Skin epidermis (tissue), 12 donors: ENCODE measurements at regions not wholly inside any gene's neighbourhood (a gene's known extent, or its start where the extent isn't known, plus 50 kb on each side); places are given as distances from the start of the nearest gene placed in this dataset.

Experiments
- H3K27ac ChIP-seq, 21 experiments: fragments of 200-600 bp; sonication (generic) in 11 of 21; one replicate each; pipeline ENCODE4 v1.5.0; 2020; ENCODE audit warnings: mild to moderate bottlenecking in 3 of 21, inconsistent platforms in 2 of 21, moderate library complexity in 2 of 21
- H3K4me3 ChIP-seq, 7 experiments: fragments of 200-600 bp; sonication (generic) in 2 of 7; one replicate each; pipeline ENCODE4 v1.5.0; 2020; ENCODE audit warnings: inconsistent platforms in 2 of 7, mild to moderate bottlenecking in 2 of 7, moderate library complexity in 1 of 7

DNA sequence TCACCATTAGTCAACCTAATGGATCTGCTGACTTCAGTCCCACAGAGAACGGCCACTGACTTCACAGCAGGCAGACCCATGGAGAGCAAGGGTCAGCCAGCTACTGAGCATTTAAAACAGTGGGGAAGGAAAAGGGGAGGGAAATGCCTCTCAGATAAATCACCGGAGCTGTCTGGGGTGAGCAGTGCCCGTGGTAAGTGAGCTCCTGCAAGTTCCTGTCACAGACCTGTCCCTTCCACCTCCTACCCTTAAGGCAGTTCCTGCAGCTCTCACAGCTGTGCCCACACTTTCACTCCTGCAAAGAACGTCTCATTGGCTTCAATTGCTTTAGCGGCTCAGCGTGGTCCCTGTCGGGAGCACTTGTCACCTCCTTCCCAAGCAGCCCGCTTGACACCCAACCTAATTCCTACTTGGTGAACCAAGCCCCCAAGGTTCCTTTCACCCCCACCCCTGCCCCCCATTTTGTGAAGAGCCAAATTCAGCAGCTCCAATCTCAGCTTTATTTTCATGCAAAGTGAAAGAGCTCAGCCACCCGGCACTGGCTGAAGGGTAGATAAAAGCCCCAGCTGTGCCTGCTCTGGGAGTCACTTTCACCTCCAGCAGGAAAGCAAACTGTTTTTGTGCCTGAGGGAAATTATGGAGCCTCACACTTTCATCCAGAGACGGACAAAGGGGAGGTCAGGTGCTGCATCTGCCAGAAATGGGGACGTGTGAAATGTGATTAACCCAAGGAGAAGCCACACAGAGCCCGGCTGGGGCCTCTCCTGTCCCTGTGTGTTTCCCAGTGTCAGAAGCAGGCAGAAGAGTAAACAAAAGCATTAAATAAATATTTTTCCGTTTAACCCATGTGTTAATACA is 306.2 kb downstream of the TTLL7 start:
- H3K27ac ChIP-seq = peak overlapping the region in 8 of 21 experiments; percentile 7 to 81 (median 42)
- H3K4me3 ChIP-seq = peak overlapping the region in 5 of 7 experiments; percentile 1 to 30 (median 11)

DNA sequence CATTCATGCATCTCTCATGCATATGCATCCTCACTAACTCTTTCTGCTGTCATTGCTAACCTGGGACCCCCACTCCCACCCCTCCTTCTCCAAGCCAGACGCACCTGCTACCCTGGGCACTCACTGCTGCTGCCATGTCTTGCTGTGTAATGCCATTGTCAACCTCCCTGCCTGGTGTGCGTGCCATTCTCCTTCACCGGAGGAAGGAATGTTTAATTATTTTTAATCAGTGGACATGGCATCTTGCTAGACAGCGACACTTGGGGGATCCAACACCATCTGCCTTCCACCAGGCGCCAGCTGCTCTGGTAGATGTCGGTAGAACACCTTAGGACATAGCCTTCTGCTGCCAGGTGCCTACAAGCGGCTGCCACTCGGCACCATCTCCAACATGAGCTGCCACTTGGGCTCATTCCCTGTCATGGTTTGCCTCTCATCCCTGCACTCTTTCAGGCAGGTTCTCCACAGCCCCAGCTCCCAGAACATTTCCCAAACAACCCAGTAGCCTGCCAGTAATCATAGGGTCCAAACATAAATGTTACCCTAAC is 306.9 kb downstream of the TTLL7 start:
- Histone ChIP-seq H3K27ac (no peak overlapping the region), H3K4me3 (no peak overlapping the region)

DNA sequence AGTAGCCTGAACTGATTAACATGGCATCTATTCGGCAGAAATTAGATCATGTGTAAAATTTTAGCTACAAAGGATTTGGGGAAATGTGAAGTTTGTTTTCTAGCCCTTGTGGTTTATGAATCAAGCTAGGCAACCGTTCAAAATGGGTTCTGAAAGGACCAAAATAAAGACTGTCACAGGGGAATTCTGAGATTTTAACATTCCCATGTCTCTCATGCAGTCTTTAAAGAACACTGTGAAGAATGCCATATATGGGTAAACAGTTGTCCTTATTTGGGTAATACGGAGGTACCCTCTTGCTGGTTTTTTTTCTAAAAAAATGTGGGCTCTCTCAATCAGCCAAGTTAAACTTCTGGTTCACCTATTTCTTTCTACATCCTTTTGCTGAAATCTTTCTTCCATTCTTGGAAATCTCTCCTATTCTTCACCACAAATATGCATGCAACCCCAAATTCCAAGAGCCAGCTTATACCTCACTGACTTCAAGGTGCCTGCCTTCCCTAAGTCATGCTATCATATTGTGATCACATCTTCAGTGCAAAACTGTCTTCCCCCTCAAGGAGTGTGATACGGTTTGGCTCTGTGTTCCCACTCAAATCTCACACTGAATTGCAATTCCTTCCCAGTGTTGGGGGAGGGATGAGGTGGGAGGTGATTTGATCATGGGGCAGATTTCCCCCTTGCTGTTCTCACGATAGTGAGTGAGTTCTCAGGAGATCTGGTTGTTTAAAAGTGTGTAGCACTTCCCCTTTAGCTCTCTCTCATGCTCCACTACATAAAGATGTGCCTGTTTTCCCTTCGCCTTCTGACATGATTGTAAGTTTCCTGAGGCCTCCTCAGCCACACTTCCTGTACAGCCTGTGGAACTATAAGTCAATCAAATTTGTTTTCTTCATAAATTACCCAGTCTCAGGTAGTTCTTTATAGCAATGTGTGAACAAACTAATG is 308.7 kb downstream of the TTLL7 start:
- no peak overlapping the region for H3K4me3 ChIP-seq
- H3K27ac ChIP-seq = peak overlapping the region in 4 of 21 experiments; percentile 6 to 69 (median 37)

DNA sequence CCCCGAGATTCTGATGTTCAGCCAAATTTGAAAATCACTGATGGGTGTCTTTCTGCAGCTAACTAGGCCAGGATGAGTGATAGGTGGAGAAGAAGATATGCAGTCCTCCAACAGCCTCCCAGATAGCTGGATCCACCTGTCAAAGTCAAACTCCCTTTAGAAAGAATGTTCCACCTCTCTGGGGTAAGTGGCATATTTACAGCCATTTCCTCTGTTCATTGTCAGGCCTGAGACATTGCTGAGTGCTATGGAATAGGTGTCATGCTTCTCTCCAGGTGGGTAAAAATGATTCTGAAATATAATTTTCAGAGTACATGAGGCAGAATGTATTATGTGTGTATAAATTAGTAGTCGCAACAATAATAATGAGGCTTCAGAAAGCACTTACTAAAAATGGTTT is 316.8 kb downstream of the TTLL7 start:
- H3K27ac ChIP-seq = no peak overlapping the region

DNA sequence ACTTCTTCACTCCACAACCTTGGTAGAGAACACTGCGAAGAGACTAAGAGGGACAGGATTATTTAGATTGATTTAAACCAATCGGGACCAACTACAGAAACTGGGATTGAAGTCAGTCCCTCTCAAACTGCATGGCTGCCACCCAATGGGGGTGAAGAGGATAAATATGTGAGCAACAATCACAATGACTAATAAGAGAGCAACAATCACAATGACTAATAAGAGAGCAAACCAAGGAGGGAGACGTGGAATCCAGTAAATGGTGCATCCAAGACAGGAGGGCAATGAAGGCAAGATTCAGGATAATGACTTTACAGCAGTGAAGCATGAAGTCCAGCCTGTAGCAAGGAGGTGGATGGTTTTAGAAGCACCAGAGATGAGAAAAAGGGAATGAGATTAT is 322.8 kb downstream of the TTLL7 start:
- Histone ChIP-seq H3K4me3 (no peak overlapping the region), H3K27ac (no peak overlapping the region)

More for the DNA sequence above, 316.8 kb downstream of the TTLL7 start:
- no peak overlapping the region for H3K4me3 ChIP-seq

DNA sequence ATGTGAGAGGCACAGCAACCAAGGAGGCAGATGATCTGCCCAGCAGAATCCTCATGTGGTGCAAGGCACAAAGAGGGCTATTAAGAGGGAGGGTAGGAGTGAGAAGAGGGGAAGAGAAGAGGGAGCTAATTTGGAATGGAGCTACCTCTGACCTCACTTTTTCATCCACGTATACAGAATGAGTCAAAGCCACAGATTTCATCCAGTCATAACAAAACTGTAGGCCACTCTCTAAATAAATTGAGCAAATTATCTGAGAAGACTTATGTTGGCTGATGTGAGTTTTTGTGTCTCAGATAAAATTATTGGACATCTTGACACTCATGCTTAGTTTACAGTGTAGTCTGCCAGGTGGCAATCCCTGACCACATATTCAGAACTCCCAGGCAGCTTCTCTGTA is 325.6 kb downstream of the TTLL7 start:
- H3K4me3 ChIP-seq = no peak overlapping the region
- H3K27ac ChIP-seq = no peak overlapping the region

DNA sequence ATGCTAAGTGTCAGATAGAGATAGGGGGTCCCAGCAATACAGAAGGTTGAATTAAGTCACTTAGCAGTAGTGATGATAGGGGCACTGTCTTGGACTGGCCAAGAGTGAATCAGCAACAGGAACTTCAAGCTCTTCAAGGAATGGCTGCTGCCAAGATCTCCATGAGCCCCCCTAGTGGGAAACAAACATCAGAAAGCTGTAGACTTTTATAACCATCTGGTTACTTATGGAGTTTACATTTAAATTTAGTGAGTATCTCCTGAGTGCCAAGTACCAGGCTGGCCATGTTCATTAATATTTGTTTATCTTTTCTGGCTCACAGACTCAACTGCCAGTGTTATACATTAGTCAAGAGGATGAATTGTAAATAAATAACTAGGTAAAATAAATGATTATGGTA is 327.3 kb downstream of the TTLL7 start:
- Histone ChIP-seq H3K27ac (no peak overlapping the region), H3K4me3 (no peak overlapping the region)

DNA sequence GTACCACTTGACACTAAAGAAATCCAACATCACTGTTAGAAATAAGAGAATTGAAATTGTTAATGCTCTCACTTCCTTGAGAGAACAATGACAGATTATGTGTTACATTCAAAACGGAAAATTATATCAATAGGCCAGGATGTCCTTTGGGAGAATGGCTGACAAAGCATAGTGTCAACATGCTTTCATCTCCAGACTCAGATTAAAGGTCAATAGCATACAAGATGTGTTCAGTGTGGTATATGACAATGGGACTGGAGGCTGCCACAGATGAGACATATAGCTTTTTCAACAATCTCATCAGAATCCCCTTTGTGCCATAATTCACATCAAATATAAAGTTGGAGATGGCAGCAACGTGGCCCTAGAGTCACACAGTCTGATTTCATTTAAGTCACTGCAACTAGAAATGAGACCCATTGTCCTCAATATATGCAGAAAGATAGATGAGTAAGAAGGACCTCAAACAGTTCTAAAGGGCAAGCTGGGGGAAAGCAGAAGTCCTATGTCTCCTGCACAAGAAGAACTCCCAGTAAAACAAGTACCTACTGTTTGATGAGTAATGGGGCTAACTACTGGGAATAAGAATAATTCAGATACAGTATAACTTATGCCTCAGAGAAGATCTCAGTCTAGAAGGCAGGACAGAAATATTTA is 327.9 kb downstream of the TTLL7 start:
- no peak overlapping the region for H3K27ac ChIP-seq
- H3K4me3 ChIP-seq = no peak overlapping the region

DNA sequence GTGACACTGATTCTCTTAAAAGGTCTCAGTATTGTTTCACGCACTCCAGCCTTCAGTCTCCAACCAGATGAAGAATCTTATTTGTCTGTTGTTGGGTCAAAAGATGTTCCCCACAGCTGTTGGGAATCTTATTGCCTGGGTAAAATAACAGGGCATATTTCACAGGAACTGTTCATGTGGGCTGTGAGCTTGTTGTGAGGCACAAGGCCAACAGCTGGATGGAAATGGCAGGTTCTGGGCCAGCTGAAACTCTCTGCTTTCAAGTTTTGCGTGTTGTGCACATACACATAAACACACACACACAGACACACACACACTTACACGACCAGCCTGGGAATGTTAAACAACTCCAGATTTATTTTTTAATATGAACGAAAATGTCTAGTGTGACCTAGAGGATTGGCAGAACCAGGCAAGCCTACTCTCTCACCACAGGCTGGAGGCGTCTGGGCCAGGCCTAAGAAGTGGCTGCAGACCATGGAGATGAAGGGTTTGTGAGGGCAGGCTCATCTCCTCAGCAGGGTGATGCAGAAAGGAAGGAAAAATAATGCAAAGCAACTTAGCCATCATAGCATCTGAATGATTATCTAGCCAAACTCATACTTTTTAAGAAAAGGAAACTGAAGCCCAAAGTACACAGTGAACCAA is 357.0 kb downstream of the TTLL7 start:
- Histone ChIP-seq H3K27ac (peak overlapping the region in 12 of 21 experiments; percentile 7 to 71 (median 48)), H3K4me3 (no peak overlapping the region)

DNA sequence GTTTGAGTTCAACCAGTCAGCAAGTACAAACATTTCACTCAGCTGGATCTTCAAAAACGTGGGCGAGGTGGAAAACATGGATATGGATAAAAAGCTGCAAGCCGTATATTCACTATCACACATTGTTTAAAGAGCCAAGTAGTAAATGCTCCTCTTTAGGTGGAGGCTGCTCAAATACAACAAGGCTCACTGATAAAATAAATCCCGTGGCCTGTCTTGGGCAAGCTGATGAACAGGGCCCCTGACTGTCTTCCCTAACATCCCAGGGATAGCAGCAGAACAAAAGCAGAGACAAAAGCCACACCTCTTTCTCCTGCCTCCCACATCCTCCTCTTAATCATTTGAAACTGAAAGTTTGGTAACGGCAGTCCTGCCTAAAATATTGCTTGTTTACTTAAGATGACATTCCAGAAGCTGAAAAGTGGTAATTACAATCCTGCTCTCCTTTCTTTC is 357.7 kb downstream of the TTLL7 start:
- Histone ChIP-seq H3K27ac (peak overlapping the region in 13 of 21 experiments; percentile 7 to 66 (median 43)), H3K4me3 (no peak overlapping the region)

DNA sequence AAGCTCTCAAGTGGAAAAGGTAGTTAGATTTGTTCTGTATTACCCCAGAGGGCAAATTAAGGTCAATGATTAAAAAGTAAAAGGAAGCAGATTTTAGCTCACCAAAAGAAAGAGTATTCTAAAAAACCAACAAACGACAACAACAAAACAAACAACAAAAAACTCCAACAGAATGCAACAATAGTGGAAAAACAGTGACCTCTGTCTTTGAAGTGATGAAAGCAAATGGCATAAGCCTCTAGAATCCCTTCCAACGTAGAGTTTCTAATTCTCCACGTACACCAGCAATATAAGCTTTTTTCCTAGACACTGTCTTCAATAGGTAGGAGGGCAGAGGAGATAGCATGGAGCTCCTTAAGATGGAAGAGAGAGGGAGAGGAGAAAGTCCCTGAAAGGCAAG is 359.1 kb downstream of the TTLL7 start:
- H3K4me3 ChIP-seq = no peak overlapping the region
- H3K27ac ChIP-seq = no peak overlapping the region

DNA sequence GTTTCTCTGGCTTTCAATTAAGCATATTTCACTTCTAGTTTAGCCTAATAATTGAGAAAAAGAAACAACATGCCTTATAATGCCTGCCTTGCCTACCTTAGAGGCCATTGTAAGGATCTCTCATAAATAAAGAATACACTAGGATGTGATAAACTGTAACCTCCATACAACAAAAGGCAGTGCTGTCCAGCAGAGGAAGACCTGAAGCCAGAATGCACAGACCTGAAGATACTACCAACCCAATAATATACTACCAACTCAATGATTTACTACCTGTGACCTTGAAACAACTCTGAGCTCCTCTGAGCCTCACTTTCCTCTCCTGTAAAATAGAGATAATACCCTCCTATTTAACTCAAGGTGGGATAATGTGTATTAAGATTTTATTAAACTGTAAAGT is 361.3 kb downstream of the TTLL7 start:
- Histone ChIP-seq H3K27ac (no peak overlapping the region), H3K4me3 (no peak overlapping the region)

DNA sequence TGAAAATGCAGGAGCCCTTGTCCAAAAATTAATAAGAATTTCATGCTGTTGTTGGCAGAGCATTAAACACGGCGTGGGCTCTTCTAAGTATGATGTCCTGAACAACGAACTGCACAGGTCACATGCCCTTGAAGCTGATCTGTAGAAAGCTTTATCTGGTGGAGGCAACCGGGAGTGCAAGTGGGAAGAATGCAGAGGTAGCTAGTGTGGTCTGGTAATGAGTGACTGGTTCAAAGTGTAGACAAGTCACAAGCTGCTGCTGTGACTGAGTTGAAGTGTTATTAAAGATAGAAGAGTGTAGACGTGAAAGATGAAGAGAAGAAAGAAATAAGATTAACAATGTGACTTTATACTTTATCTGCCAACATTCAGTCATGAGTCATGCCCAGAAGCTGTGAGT is 361.9 kb downstream of the TTLL7 start:
- Histone ChIP-seq H3K27ac (no peak overlapping the region), H3K4me3 (no peak overlapping the region)

DNA sequence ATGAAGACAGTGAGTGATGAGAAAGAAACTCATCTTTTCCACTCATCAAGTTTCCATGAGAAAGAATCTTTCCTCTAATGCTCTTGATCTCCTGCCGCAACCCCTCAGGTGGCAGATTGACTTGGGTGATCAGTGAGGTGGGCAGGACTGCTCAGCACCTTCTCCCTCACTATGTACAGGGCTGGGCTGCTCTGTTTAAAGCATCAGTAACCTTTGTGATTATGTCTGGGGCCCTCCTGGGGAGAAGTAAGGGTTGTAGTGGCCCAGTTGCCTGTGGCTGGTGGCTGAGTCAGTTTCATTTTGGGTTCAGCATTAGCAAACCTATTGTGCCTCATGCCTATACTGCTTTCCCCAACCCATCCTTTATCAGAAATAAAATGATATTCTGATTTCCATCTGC is 366.0 kb downstream of the TTLL7 start:
- Histone ChIP-seq H3K4me3 (no peak overlapping the region), H3K27ac (no peak overlapping the region)

DNA sequence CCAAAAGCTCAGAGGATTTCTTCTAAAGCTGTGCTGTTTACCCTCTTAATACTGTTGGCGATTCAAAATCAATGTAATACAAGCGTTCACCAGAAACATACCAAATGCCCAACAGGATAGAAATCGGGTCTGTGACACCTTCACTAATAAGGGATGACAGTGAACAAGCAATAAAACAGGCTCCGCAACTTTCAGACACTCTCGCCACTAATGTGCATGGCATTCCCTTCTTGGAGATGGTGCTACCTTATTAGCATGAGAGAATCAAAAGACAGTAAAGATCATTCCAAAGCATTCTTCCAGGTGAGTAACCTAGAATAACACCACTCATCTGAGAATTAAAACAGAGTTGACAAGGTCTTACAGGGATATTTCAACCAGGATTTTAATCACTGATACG is 367.1 kb downstream of the TTLL7 start:
- Histone ChIP-seq H3K4me3 (no peak overlapping the region), H3K27ac (no peak overlapping the region)

DNA sequence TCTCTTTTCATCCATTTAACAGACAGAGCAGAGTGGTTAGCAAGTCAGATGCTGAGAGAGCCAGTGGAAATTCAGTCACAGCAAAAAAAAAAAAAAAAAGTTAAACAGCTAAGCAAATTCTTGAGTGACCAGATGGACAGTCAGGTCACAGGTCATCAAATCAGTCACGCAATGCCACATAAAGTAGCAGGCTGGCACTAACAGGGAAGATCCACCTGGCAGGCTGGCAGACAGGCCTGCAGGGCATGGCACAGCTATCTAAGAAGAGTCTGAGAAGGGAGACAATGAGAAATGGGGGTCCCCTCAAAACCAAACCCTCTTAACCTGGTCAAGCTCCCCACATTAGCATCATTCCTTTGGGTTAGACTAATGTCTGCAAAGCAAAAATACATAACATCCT is 371.9 kb downstream of the TTLL7 start:
- Histone ChIP-seq H3K4me3 (no peak overlapping the region), H3K27ac (no peak overlapping the region)

DNA sequence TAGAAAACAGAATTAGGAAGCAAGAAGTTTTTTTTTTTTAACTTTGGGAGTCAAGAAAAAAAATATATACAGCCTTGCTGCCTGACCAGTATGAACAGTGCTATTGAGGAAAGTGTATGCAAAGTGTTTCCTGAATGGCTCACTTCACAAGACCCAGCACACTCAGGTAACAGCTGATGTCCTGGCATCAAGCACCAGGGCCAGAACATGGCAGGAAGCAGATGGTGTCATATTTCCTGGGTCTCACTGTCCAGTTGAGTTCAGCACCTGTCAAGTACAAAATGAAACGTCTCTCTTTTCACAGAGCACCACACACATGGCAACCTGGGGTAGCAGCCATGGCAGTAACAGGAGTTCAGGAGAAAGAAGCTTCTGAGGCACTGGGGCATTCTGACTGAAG is 372.3 kb downstream of the TTLL7 start:
- Histone ChIP-seq H3K27ac (no peak overlapping the region), H3K4me3 (no peak overlapping the region)

DNA sequence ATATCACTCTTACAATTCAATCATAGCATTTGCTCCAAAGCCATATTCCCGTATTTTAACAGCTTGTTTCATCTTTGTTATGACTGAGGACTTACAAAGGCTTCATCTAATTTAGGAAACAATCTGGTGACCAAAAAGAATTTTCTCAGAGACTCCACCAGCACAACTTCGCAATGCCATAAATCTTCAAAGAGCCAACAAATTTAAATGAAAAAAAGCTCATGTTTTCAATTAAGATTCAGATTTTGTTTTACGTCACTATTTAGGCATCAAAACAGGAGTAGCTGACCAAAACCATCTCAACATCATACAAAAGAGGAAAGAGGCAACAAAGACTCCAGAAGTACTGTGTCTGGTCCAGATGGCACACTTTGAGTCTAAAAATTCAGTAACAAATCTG is 373.3 kb downstream of the TTLL7 start:
- no peak overlapping the region for H3K27ac ChIP-seq

DNA sequence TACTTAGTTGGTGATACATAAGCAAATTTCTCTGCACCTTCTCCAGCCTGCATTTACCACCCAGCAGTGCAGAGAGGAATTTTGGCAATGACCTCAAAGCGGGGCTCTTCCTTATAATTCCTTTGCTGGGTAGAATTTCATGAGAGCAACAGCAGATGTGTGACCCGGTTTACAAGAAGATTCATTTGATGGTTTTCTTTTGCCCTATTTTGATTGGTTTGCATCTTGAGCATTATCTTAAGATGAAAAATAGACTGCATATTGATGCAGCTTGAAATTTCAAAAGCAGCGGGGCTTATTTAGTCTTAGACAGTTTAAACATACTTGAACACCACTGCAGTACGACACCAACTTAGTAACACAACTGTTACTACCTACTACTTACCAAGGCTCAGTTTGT is 378.9 kb downstream of the TTLL7 start:
- no peak overlapping the region for H3K4me3 ChIP-seq
- H3K27ac ChIP-seq = no peak overlapping the region

More for the DNA sequence above, 373.3 kb downstream of the TTLL7 start:
- H3K4me3 ChIP-seq = no peak overlapping the region
